ENCODE measurements at regions not wholly inside any gene's neighbourhood (a gene's known extent, or its start where the extent isn't known, plus 50 kb on each side); places are given as distances from the start of the nearest gene placed in this dataset.

GRCh38 chr10:16119445-16119844, 259.1 kb upstream of the MINDY3 start:
- H3K4me1 ChIP-seq (ENCODE audit: control insufficient read depth, insufficient read depth, low read length) = no peaks in the 10 kb centered on the region
- H3K4me3 ChIP-seq (ENCODE audit: insufficient read depth, low read depth, low read length) = no peak overlapping the region
- no peak overlapping the region for H2AK9ac ChIP-seq (replicated peaks; ENCODE audit: low read depth, low read length, poor library complexity)
- peaks cover 9% of the 10 kb centered on the region for H3K9me3 ChIP-seq (ENCODE audit: control insufficient read depth, insufficient read depth, low read length)
- no peak overlapping the region for H4K8ac ChIP-seq (ENCODE audit: low read depth in 2 of 2, low read length in 2 of 2)
- no peaks in the 10 kb centered on the region for H3K9me1 ChIP-seq (ENCODE audit: insufficient read depth, low read length)
- in situ Hi-C loops (cut with MboI; ENCODE audit: low sequenced_read_pairs) = no loop called here
- H3K56ac ChIP-seq (ENCODE audit: extremely low read depth, insufficient read depth, low read length) = no peak overlapping the region
- dilution Hi-C loops (cut with HindIII; ENCODE audit: low sequenced_read_pairs, unreplicated experiment) = no loop called here
- no peak overlapping the region for H3K23ac ChIP-seq (ENCODE audit: low read depth, low read length)
- no peaks in the 10 kb centered on the region for H3K36me3 ChIP-seq (ENCODE audit: control insufficient read depth, insufficient read depth, low read length)
- no peak overlapping the region for H4K5ac ChIP-seq (ENCODE audit: low read depth, low read length)
- intact Hi-C loops (cut with micrococcal nuclease) = no loop called here
- no peaks in the 10 kb centered on the region for H4K20me1 ChIP-seq (ENCODE audit: insufficient read depth, low read length)
- H2BK5ac ChIP-seq (ENCODE audit: low read depth, low read length, poor library complexity, severe bottlenecking) = no peak overlapping the region
- CTCF ChIA-PET = no interaction called here
- no peak overlapping the region for H2AFZ ChIP-seq (replicated peaks; ENCODE audit: low read length, poor library complexity)
- BruUV-seq (replicated peaks) = no TSS peak
- DNase-seq (no peak), ATAC-seq (ENCODE audit: low read depth) (no peak)
- no peak overlapping the region for H4K91ac ChIP-seq (ENCODE audit: insufficient read depth, low read depth, low read length)
- no peak overlapping the region for H3K14ac ChIP-seq (replicated peaks; ENCODE audit: low read depth, low read length)
- TF ChIP-seq CTCF (conservative IDR thresholded peaks at IDR 0.05; ENCODE audit: low read depth, low read length) (no peak), CEBPB (IDR thresholded peaks at IDR 0.05; ENCODE audit: low read depth, low read length) (no peak), RCOR1 (IDR thresholded peaks at IDR 0.05; ENCODE audit: insufficient replicate concordance, low read length) (no peak), CHD1 (IDR thresholded peaks at IDR 0.05; ENCODE audit: low read depth, low read length) (no peak), MXI1 (IDR thresholded peaks at IDR 0.05; ENCODE audit: borderline replicate concordance, low read depth, low read length) (no peak), NFE2L2 (IDR thresholded peaks at IDR 0.05; ENCODE audit: low read depth, low read length) (no peak), BHLHE40 (IDR thresholded peaks at IDR 0.05; ENCODE audit: low read depth, low read length) (no peak), POLR2A (IDR thresholded peaks at IDR 0.05; ENCODE audit: low read depth, low read length) (no peak), MAZ (IDR thresholded peaks at IDR 0.05; ENCODE audit: borderline replicate concordance, low read depth, low read length) (no peak), SMC3 (IDR thresholded peaks at IDR 0.05; ENCODE audit: low read depth, low read length) (no peak), RFX5 (IDR thresholded peaks at IDR 0.05; ENCODE audit: low read depth, low read length) (no peak)
- no peak overlapping the region for H2AK5ac ChIP-seq (ENCODE audit: low read depth, low read length)
- no peak overlapping the region for H3K4ac ChIP-seq (ENCODE audit: low read depth, low read length)
- no peak overlapping the region for H2BK15ac ChIP-seq (ENCODE audit: low read depth, low read length)
- no peak overlapping the region for H2BK120ac ChIP-seq (ENCODE audit: low read depth, low read length)
- no peak overlapping the region for H3K18ac ChIP-seq (ENCODE audit: low read depth, low read length)
- H3K79me1 ChIP-seq (ENCODE audit: low read depth in 1 of 2, low read length in 2 of 2) = no peaks in the 10 kb centered on the region
- H3K27ac ChIP-seq (ENCODE audit: insufficient read depth, low read length) = no peak overlapping the region
- POLR2A ChIA-PET (ENCODE audit: unreplicated experiment) = no interaction called here
- H3K4me2 ChIP-seq (ENCODE audit: low read depth, low read length) = no peak overlapping the region
- H2BK20ac ChIP-seq (ENCODE audit: low read depth, low read length) = no peak overlapping the region
- H3K9ac ChIP-seq (ENCODE audit: low read depth, low read length) = no peak overlapping the region
- no peaks in the 10 kb centered on the region for H3K27me3 ChIP-seq (ENCODE audit: control insufficient read depth, insufficient read depth, low read length)

All from IMR-90 (cell line).